ENCODE measurements at regions not wholly inside any gene's neighbourhood (a gene's known extent, or its start where the extent isn't known, plus 50 kb on each side); places are given as distances from the start of the nearest gene placed in this dataset.

GRCh38 chr13:47337781-47338507, 441.1 kb upstream of the HTR2A start:
- peak; percentile 12 for DNase-seq (ENCODE audit: low read depth, low spot score)

GRCh38 chr13:47334173-47334572, 437.3 kb upstream of the HTR2A start:
- DNase-seq (ENCODE audit: low read depth, low spot score), result no peak

- no peak for DNase-seq (ENCODE audit: low read depth, low spot score)
These were observed 435.3 kb upstream of the HTR2A start for GRCh38 chr13:47332149-47332548.

- no peak for DNase-seq (ENCODE audit: low read depth, low spot score)
These were observed 433.2 kb upstream of the HTR2A start for GRCh38 chr13:47330031-47330430.

GRCh38 chr13:47327861-47328260, 431.0 kb upstream of the HTR2A start:
- DNase-seq (ENCODE audit: low read depth, low spot score), result no peak

- no peak for DNase-seq (ENCODE audit: low read depth, low spot score)
These were observed 429.2 kb upstream of the HTR2A start for GRCh38 chr13:47326061-47326460.

- no peak for DNase-seq (ENCODE audit: low read depth, low spot score)
These were observed 420.5 kb upstream of the HTR2A start for GRCh38 chr13:47317356-47317755.

GRCh38 chr13:47310401-47310800, 413.5 kb upstream of the HTR2A start:
- DNase-seq (ENCODE audit: low read depth, low spot score), result no peak

- DNase-seq (ENCODE audit: low read depth, low spot score), result no peak
These were observed 410.1 kb upstream of the HTR2A start for GRCh38 chr13:47306991-47307390.

- no peak for DNase-seq (ENCODE audit: low read depth, low spot score)
These were observed 406.8 kb upstream of the HTR2A start for GRCh38 chr13:47303626-47304025.

- DNase-seq (ENCODE audit: low read depth, low spot score), result no peak
These were observed 402.5 kb upstream of the HTR2A start for GRCh38 chr13:47299304-47299703.

GRCh38 chr13:47298506-47298905, 401.7 kb upstream of the HTR2A start:
- no peak for DNase-seq (ENCODE audit: low read depth, low spot score)

- no peak for DNase-seq (ENCODE audit: low read depth, low spot score)
These were observed 397.8 kb upstream of the HTR2A start for GRCh38 chr13:47294691-47295090.

GRCh38 chr13:47291107-47291656, 394.3 kb upstream of the HTR2A start:
- no peak for DNase-seq (ENCODE audit: low read depth, low spot score)

GRCh38 chr13:47289567-47289966, 392.7 kb upstream of the HTR2A start:
- no peak for DNase-seq (ENCODE audit: low read depth, low spot score)

- DNase-seq (ENCODE audit: low read depth, low spot score), result no peak
These were observed 391.7 kb upstream of the HTR2A start for GRCh38 chr13:47288546-47288945.

- no peak for DNase-seq (ENCODE audit: low read depth, low spot score)
These were observed 390.5 kb upstream of the HTR2A start for GRCh38 chr13:47287291-47287751.

GRCh38 chr13:47281991-47282390, 385.1 kb upstream of the HTR2A start:
- DNase-seq (ENCODE audit: low read depth, low spot score), result no peak

GRCh38 chr13:47279920-47280319, 383.1 kb upstream of the HTR2A start:
- DNase-seq (ENCODE audit: low read depth, low spot score), result no peak

GRCh38 chr13:47277774-47278173, 380.9 kb upstream of the HTR2A start:
- no peak for DNase-seq (ENCODE audit: low read depth, low spot score)

GRCh38 chr13:47268270-47268669, 371.4 kb upstream of the HTR2A start:
- no peak for DNase-seq (ENCODE audit: low read depth, low spot score)

- no peak for DNase-seq (ENCODE audit: low read depth, low spot score)
These were observed 361.5 kb upstream of the HTR2A start for GRCh38 chr13:47258384-47258783.

- no peak for DNase-seq (ENCODE audit: low read depth, low spot score)
These were observed 359.8 kb upstream of the HTR2A start for GRCh38 chr13:47256618-47257017.

GRCh38 chr13:47252627-47253026, 355.8 kb upstream of the HTR2A start:
- no peak for DNase-seq (ENCODE audit: low read depth, low spot score)

Data from iPS DF 19.7 (cell line).